GM13976 (cell line): ENCODE measurements at regions not wholly inside any gene's neighbourhood (a gene's known extent, or its start where the extent isn't known, plus 50 kb on each side); places are given as distances from the start of the nearest gene placed in this dataset.

Experiments used
- DNase-seq: peaks from one replicate; pipeline ENCODE4 v3.0.0; 2012; ENCODE audit warnings: low spot score
- in situ Hi-C: fragments of 300-500 bp; cut with MboI; formaldehyde crosslinking; loops from one replicate; pipeline ENCODE4 v1.12.0; 2022; ENCODE audit warnings: low sequenced_read_pairs, mixed read lengths, inconsistent platforms; ENCODE audit not compliant: unreplicated experiment
- TF ChIP-seq, protein P1 (sequence below): IDR thresholded peaks from 2 replicates; pipeline ENCODE4 v1.5.1; 2012; ENCODE audit warnings: borderline replicate concordance, mild to moderate bottlenecking; ENCODE audit not compliant: insufficient read depth; ENCODE audit errors: extremely low read depth, missing control alignments, control extremely low read depth

DNA sequence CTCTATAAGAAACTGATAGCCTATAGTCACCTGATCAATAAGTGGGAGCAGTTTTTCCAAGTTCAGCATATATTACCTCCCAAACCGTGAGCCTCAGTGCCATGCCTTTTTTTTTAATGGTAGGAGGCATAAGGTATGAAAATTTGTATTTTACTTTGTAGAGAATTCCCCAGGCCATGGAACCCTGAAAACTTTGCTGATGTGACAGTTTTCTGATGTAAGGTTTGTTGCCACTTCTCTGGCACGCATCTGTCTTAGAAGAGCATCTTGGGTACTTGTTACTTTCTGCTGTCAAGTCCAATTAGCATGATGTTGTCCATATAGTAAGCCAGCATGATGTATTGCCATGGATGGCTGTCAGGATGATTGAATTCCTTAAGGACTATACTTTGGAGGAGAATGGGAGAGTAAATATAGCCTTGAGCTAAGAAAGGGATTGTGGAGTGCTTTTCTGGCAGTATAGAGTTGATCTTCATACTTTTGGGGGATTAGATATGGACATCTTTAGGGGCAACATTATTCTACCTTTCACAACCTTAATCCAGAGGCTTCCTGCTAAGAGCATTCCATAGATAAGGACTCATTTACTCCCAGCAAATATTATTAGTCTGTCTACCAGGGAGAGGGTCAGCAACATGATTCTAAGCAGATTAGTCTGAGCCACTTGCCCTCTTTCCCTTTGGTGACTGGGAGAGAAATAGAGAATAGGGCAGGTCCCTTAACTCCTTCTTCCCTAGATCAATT is 389.6 kb downstream of the YTHDC2 start:
- TF ChIP-seq, protein P1, sequence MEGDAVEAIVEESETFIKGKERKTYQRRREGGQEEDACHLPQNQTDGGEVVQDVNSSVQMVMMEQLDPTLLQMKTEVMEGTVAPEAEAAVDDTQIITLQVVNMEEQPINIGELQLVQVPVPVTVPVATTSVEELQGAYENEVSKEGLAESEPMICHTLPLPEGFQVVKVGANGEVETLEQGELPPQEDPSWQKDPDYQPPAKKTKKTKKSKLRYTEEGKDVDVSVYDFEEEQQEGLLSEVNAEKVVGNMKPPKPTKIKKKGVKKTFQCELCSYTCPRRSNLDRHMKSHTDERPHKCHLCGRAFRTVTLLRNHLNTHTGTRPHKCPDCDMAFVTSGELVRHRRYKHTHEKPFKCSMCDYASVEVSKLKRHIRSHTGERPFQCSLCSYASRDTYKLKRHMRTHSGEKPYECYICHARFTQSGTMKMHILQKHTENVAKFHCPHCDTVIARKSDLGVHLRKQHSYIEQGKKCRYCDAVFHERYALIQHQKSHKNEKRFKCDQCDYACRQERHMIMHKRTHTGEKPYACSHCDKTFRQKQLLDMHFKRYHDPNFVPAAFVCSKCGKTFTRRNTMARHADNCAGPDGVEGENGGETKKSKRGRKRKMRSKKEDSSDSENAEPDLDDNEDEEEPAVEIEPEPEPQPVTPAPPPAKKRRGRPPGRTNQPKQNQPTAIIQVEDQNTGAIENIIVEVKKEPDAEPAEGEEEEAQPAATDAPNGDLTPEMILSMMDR, result no peak
- in situ Hi-C loops, result no loop called here
- DNase-seq, result no peak

DNA sequence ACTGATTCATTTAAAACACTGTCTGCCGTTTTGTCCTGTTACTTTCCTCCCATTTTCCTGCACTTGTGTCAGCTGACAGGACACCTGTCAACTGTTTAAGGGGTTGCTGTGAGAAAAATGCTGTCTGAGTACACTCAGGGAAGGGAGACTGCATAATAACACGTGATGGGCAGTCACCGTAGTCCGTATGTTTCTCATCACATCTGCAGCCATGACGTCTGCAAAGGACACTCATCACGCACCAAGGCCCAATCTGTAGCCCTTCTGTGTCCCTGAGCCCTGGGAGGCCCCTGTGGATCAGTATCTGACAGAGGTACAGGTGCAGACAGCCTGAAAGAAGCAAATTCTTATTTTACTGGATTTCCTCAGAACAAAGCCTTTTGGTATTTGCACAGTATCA is 396.3 kb downstream of the YTHDC2 start:
- DNase-seq, result no peak
- TF ChIP-seq, protein P1, result no peak
- in situ Hi-C loops, result no loop called here

DNA sequence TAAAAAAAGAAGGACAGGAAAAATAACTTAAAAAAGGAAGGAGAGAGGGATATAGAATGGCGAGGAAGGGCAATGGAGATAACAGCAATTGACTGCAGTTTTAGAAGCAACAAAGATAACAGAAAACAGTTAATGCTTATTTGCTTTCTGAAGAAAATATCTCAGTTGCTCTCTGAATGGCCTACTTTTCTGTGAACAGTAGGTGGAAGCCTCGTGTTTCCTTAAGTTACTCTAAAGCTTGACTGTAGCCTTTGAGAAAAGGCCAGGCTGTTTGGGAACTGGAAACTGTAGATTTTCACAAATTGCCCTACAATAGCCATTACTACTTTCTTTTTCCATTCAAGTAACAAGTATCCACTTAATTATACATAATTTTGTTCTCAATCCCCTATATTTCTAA is 404.5 kb downstream of the YTHDC2 start:
- in situ Hi-C loops, result no loop called here
- TF ChIP-seq, protein P1, result no peak
- DNase-seq, result no peak

DNA sequence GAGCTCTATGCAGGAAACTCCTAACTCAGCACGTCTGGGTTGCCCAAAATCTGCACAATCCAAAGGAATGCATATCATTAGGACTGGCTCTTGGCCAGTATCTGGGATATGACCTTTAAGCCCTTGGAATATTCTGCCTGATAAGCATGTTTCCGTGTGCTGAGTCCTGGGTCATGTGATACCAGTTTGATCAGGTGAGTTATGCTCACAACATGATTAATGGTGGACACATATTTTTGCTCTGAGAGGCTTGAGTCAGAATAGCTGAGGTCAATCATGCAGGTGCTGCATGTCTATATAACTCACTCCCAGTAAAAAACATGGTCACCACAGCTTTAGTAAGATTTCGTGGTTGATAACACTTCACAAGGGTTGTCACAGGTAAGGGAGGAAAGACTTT is 408.8 kb downstream of the YTHDC2 start:
- TF ChIP-seq, protein P1, result no peak
- in situ Hi-C loops, result no loop called here
- no peak for DNase-seq

- TF ChIP-seq, protein P1, result no peak
- DNase-seq, result no peak
- in situ Hi-C loops, result no loop called here
Observed at GRCh38 chr5:113935453-113935852, 422.0 kb downstream of the YTHDC2 start.

DNA sequence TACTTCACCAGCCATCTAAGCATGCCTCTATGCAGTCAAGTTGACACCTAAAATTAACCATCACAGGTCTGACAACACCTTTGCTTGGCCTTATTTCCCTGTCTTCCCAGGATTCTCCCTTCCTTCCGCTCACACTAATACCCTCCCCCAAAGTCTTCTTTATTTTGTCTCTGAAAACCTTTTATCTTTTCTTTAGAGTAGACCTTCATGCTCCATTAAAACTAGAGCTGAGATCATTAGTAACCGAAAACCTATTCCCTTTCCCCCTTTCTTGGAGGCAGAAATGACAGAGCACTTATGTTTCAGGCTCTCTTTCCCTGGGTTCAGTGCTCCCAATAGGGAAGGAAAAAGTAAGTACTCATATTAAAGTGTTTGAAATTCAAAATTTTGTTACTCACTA is 423.8 kb downstream of the YTHDC2 start:
- no peak for DNase-seq
- TF ChIP-seq, protein P1, result no peak
- in situ Hi-C loops, result no loop called here
